Right ventricle myocardium superior (tissue), 1 donor: ENCODE measurements at regions not wholly inside any gene's neighbourhood (a gene's known extent, or its start where the extent isn't known, plus 50 kb on each side); places are given as distances from the start of the nearest gene placed in this dataset.

Source experiments
- ATAC-seq: fragments of 200-7000 bp; cut with Tn5 transposase; one replicate; pipeline ENCODE4 v1.9.1; 2020; ENCODE audit warnings: mild to moderate bottlenecking; ENCODE audit not compliant: poor library complexity
- DNase-seq: peaks from one replicate; pipeline ENCODE4 v3.0.0-alpha.2; 2020
- intact Hi-C: fragments of 100-400 bp; cut with DNase I; formaldehyde crosslinking; loops from one replicate; pipeline ENCODE4 v1.11.2; 2022
- donor health status: DM: no; HTN: yes; CAD: no; lungs with severe emphysema.

- ATAC-seq (no peak), DNase-seq (no peak)
- intact Hi-C loops: no loop called here
Measured at GRCh38 chr18:22536558-22536957, 118.8 kb upstream of the CTAGE1 start.

DNA sequence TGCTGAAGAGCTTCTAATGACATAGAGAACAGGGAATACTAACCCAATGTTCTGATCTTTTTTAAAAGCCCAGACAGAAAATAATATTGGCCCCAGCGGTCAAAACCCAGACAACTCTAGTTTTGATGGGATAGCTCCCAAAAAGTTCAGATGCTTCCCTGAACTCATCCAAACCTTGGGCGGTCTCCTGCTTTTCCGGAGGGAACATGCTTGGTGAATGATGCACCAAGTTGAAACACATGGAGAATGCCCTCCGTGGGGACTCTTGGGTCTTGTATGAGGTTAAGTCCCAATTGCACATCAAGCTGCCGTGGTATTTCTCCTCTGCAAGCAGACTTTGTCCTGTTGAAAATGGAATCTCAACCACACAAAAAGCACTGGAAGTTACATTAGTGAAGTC is 120.7 kb upstream of the CTAGE1 start:
- DNase-seq: no peak
- peak; percentile 67 for ATAC-seq
- intact Hi-C loops: no loop called here

GRCh38 chr18:22539051-22539765 is 121.5 kb upstream of the CTAGE1 start:
- DNase-seq: peak; percentile 76
- ATAC-seq: peak; percentile 62
- intact Hi-C loops: no loop called here

- no peak for DNase-seq
- intact Hi-C loops: no loop called here
- no peak for ATAC-seq
Measured at GRCh38 chr18:22541232-22541631, 123.5 kb upstream of the CTAGE1 start.

DNA sequence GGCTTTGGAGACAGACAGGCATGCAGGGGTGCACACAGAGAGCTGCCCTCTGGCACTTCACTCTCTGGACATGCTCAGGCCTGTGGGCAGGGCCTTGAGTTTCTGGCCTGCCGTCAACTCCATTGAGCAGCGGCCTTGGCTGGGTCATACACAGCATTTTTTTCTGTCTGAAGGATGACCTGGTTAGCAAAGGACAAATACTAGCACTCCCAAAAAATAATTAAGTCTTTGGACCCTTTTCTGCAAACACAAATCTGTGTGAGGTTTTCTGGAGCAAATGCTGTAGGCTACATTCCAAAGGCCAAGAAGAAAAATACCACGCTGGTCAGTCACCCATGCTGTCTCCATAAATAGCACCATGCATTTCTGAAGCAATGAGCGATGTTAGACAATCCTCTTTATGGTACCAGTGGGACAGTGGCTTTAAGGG is 124.7 kb upstream of the CTAGE1 start:
- DNase-seq (peak; percentile 60), ATAC-seq (peak; percentile 43)
- intact Hi-C loops: no loop called here

- ATAC-seq (no peak), DNase-seq (no peak)
- intact Hi-C loops: no loop called here
Measured at GRCh38 chr18:22543769-22544168, 126.1 kb upstream of the CTAGE1 start.

DNA sequence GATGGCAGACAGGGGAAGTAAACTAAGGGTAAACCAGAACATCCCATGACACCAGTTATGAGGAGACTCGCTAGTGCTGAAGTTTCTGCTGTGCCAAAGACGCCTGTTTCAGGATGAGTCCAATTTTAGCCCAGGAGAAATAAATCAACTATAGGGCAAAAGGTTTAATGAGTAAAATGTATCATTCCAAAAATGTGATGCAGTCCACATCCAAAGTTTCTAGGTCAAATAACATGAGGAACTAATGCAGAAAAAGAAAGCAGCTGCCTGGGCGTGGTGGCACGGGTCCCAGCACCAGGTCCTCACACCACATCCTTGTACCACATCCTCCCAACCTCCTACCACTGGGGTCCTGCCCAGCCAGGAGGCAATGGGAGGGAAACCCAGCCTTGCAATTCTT is 126.9 kb upstream of the CTAGE1 start:
- no peak for ATAC-seq
- intact Hi-C loops: no loop called here
- DNase-seq: no peak

GRCh38 chr18:22545066-22545760 is 127.5 kb upstream of the CTAGE1 start:
- no peak for ATAC-seq
- DNase-seq: no peak
- intact Hi-C loops: no loop called here

DNA sequence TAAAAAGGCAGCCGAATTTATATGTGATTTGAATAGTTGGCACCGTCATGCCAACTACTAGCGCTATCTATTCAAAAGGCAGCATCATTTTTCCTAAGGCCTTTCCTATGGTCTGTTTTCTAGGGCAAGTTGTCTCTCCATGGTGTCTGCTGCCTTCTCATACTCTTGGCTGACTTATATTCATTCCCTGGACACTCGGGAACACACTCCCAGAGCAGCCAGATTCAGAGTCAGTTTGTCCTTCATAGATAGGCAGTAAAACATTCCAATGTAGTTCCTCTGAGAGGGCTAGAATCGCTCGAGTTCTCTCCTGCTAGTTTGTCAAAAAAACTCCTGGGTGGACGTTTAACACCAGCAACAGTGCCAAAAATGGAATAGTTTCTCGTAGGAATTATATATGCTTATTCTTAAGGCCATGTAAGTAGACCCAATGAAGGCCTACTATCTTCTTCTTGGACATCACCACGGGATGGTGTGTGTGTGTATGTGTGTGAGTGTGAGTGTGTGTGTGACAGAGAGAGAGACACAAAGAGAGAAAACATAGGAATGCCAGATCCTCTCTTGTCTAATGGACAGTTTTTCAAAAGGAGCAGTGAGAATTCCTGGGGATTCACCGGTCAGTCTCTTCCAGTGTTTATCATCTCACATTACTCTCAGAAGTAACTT is 129.3 kb upstream of the CTAGE1 start:
- ATAC-seq (peak; percentile 62), DNase-seq (no peak)
- intact Hi-C loops: no loop called here

DNA sequence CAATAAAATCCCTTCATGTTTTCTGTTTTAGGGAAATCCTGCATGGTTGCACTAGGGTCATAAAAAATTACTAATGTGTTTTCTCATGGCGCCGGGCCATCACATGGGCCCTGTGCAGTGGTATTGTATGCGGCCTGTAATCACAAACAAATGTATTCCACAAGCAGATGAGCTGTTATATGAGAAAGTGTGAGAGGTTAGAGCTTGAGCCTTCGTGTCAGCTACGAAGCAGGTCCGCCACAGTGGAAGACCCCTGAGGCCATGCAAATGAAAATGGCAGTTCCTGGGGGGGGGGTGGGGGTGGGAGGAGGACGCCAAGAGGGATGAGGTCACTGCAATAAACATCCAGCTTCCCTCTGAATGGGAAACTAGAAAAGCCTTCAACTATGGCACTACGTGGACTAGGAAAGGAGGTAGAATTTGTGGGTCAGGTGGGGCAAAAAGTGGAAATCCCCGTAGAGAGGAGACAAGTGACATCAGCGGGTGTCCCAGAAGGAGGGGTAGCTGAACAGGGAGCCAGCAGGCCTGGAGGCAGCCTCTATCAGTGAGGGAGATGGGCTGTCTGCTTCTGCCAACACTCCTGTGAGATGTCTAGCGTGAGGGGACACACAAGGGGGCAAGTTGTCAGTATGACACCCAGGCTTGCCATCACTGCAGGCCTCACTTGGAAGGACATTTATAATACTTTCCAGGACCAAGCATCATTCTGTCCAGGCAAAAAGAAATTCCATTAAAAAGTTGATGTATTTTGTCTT is 130.3 kb upstream of the CTAGE1 start:
- ATAC-seq: no peak
- intact Hi-C loops: no loop called here
- DNase-seq: no peak

DNA sequence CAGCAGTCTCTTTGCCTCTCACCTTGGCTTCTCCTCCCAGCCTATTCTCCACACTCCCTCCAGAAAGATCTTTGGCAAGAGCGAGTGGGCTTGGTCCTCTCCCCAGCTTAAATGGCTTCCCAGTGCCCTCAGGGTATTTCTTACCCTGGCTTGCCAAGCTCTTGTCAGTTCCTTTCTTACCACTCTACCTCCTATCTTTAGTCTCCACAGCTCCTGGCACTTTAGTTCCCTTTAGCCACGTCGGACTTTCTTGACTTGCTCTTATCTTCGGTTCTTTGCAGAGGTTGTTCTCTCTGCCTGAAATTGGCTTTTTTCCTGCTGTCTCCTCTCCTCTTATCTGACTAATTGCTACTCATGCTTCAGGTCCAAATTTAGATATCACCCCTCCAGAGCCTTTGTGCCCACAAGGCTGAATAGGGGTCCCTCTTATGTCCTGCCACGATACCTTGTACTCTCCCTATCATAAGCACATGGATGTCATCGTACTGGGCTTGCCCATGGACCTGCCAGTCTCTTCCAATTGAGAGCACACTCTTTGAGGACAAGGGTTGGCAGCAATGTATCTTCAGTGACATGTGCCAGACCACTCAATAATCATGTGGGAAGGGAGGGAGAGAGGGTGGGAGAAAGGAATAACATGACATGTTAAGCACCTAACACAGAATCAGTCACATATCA is 131.7 kb upstream of the CTAGE1 start:
- no peak for DNase-seq
- peak; percentile 64 for ATAC-seq
- intact Hi-C loops: no loop called here

DNA sequence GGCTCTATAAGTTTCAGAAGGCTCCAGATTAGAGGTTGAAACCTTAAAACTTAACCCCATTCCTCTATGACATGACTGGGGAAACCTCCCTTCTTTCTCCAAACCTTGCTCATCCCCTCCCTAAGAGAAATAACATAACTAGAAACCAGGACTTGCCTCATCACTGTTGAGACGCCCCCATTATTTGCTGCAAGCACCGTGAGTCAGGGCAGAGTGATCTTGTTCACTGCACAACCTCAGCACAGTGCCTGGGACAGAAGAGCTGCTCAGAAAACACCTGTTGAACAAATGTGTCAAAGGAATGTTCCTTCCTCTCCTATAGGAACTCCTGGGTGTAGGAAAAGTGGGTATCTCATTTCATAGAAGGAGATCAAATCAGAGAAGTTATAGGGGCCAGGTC is 132.7 kb upstream of the CTAGE1 start:
- intact Hi-C loops: no loop called here
- DNase-seq: no peak
- ATAC-seq: no peak

DNA sequence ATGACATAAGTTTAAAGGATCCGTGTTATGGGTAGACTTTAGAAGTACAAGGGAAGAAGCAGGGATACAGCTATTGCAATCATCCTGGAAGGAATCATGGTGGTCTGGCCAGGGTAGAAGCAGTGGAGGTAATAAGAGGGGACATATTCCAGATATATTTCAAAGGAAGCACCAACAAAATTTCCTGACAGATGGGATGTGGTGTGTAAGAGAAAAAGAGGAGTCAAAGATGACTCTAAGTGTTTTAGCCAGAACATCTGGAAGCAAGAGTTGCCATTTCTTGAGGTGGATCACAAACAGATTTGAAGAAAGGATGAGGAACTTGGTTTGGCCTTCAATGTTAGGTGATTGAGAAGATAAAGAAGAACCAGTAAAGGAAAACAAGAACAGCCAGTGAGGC is 133.1 kb upstream of the CTAGE1 start:
- intact Hi-C loops: no loop called here
- DNase-seq (no peak), ATAC-seq (no peak)

DNA sequence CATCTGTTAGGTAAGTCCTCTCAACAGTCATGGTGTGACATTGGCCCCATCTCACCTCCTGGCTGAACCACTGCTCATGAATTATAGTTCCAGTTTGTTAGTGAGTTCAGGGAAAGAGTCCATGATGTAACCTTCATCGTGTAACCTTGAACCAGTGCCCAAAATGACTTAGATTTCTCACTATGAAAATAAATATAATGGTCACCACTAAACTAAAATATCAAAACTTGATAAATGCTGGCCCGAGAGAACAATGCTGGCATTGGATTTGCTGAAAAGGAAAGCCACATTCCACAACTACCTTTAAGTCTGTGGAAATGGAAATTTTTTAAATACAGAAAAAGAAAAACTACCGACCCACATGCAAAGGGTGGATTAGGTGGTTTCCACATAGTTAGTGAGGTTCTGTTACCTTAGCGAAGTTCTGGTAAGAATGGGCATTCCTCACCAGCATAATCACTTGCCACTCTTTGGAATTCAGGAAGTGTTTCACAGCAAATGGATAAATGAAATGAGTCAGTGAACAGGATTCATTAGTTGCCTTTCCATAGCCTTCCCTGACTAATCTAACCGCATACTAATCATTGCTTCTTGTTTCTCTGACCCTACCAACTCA is 133.9 kb upstream of the CTAGE1 start:
- DNase-seq (no peak), ATAC-seq (peak; percentile 27)
- intact Hi-C loops: no loop called here

DNA sequence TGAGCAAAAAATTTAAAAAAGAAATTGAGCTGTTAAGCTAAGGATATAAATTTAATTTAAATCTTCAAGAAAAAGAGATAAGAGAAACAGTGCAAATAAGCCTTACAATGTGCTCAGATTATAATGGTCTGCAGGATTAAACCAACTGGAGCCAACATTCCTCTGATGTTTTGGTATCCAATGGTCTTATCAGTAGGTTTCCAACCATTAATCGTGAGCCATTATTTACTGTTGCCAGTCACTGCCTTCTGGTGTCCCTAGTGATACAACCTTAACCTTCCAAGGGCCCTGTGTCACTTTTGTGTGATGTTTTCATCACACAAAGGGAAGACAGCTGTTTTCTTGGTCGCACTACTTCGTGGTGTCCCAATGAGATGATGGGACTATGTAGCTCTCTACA is 134.5 kb upstream of the CTAGE1 start:
- ATAC-seq: no peak
- DNase-seq: no peak
- intact Hi-C loops: no loop called here

GRCh38 chr18:22552899-22553460 is 135.3 kb upstream of the CTAGE1 start:
- DNase-seq: no peak
- intact Hi-C loops: no loop called here
- no peak for ATAC-seq

DNA sequence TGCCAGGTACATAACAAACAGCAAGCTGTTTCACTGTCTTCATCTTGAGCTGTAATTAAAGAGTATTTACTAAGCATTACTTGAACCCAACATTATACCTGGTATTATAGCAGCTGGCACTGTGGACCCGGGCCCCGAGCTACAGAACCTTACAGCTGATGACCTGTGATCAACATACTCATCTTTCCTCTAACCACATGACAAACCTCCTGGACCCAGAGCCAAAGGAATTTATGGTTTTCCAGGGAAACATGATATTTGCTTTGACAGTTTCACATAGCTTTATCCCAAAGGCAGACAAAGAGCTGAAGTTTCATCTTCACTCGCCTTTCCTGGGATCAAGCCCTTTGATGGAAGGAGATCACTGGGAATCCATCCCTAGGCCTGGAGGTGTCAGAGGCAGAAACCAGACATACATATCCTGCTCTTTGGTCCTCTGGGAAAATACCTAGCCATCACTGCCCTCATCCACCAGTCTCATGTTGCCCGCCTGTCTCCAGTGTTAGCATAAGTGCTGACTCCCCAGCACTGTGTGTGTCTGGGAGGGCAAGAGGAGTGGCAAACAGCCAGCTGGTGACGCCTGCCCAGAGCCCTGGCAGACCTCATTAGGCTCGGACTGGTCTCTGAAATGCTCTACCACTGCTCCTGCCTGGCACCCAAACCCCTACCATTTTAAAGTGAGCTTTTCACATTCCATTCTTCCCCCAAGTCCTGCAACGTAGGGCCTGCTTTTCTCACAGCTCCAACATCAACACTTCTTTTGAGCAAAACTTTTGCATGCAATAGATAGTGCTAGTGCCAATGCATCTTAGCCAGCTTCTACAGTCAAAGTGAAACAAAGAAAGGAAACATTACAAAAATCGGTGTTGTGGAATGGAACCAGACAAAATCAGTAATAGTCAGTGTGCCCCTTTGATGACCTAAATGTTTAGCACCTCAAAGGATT is 138.8 kb upstream of the CTAGE1 start:
- DNase-seq: peak; percentile 89
- intact Hi-C loops: loop anchor here (5.0 kb wide), 1 partner anchor 84 kb away; no protein-coding TSS in a partner anchor

More for the DNA sequence above, 138.8 kb upstream of the CTAGE1 start:
- peak; percentile 55 for ATAC-seq
